Naive thymus-derived CD4-positive, alpha-beta T cell (primary cell): ENCODE measurements at regions not wholly inside any gene's neighbourhood (a gene's known extent, or its start where the extent isn't known, plus 50 kb on each side); places are given as distances from the start of the nearest gene placed in this dataset.

Source experiments
- ATAC-seq: fragments of 150-1000 bp; cut with Tn5 transposase; 2 replicates; pipeline ENCODE4 v1.10.0; 2021; ENCODE audit warnings: mild to moderate bottlenecking, moderate library complexity
- CTCF ChIA-PET: fragments of 350-600 bp; sonication (Branson Sonifier 250); formaldehyde crosslinking; loops from one replicate; lab custom pipeline; 2021; ENCODE audit warnings: antibody characterized with exemption; lab: Charles Lee
- POLR2A ChIA-PET: fragments of 350-600 bp; sonication (Branson Sonifier 250); formaldehyde crosslinking; loops from one replicate; lab custom pipeline; 2021; ENCODE audit warnings: antibody characterized with exemption, inconsistent platforms; lab: Charles Lee
- DNase-seq, 9 donors: peaks; one replicate each; pipeline versions ENCODE4 v3.0.0 to v3.0.0-alpha.2; 2020 to 2022; ENCODE audit warnings: mixed read lengths in 1 of 9
- H3K27ac ChIP-seq: one replicate; pipeline ENCODE4 v1.7.0; 2013; ENCODE audit warnings: mild to moderate bottlenecking, low read depth, low read length, moderate library complexity
- H3K27me3 ChIP-seq, 2 donors: one replicate each; pipeline ENCODE4 v1.7.0; 2013; ENCODE audit warnings: low read length in 2 of 2, mild to moderate bottlenecking in 2 of 2, moderate library complexity in 2 of 2; ENCODE audit not compliant: control insufficient read depth in 2 of 2, insufficient read depth in 2 of 2
- H3K36me3 ChIP-seq, 3 experiments: 1 replicate in 2 of 3; 2 replicates in 1 of 3; pipeline ENCODE4 v1.7.0; 2013; ENCODE audit warnings: low read length in 3 of 3, mild to moderate bottlenecking in 3 of 3, moderate library complexity in 1 of 3; ENCODE audit not compliant: insufficient read depth in 3 of 3, control insufficient read depth in 2 of 3
- H3K4me1 ChIP-seq, 2 donors: one replicate each; pipeline ENCODE4 v1.7.0; 2013; ENCODE audit warnings: low read length in 2 of 2, mild to moderate bottlenecking in 2 of 2, moderate library complexity in 1 of 2; ENCODE audit not compliant: control insufficient read depth in 2 of 2, insufficient read depth in 2 of 2
- H3K4me3 ChIP-seq: 2 replicates; pipeline ENCODE4 v1.7.0; 2013; ENCODE audit warnings: mild to moderate bottlenecking, low read length
- H3K9me3 ChIP-seq, 3 experiments: 1 replicate in 2 of 3; 2 replicates in 1 of 3; pipeline ENCODE4 v1.7.0; 2013; ENCODE audit warnings: low read length in 3 of 3; ENCODE audit not compliant: control insufficient read depth in 2 of 3
- H3K27ac Mint-ChIP-seq, 9 donors: one replicate each; pipeline ENCODE4 v1.8.0; 2020 to 2022; ENCODE audit warnings: mixed read lengths in 9 of 9, mild to moderate bottlenecking in 8 of 9, moderate library complexity in 5 of 9, inconsistent platforms in 2 of 9
- H3K27me3 Mint-ChIP-seq, 5 donors: one replicate each; pipeline ENCODE4 v1.8.0; 2021 to 2022; ENCODE audit warnings: mixed read lengths in 5 of 5, mild to moderate bottlenecking in 1 of 5
- H3K36me3 Mint-ChIP-seq, 5 donors: one replicate each; pipeline ENCODE4 v1.8.0; 2020 to 2022; ENCODE audit warnings: mixed read lengths in 5 of 5, mild to moderate bottlenecking in 3 of 5, inconsistent platforms in 1 of 5
- H3K4me1 Mint-ChIP-seq, 7 donors: one replicate each; pipeline ENCODE4 v1.8.0; 2020 to 2022; ENCODE audit warnings: mixed read lengths in 7 of 7, mild to moderate bottlenecking in 3 of 7, inconsistent platforms in 1 of 7
- H3K4me3 Mint-ChIP-seq, 10 donors: one replicate each; pipeline ENCODE4 v1.8.0; 2020 to 2022; ENCODE audit warnings: mild to moderate bottlenecking in 10 of 10, mixed read lengths in 10 of 10, moderate library complexity in 6 of 10, inconsistent platforms in 2 of 10
- H3K9me3 Mint-ChIP-seq, 11 donors: one replicate each; pipeline ENCODE4 v1.8.0; 2020 to 2022; ENCODE audit warnings: mixed read lengths in 11 of 11, mild to moderate bottlenecking in 4 of 11, inconsistent platforms in 1 of 11, moderate library complexity in 1 of 11
- intact Hi-C, 2 donors: fragments of 100-400 bp; cut with micrococcal nuclease; formaldehyde crosslinking; loops; one replicate each; pipeline ENCODE4 v1.15.1; 2023

- no peak for DNase-seq
- peaks cover 0 to 22% (median 17%) of the 10 kb centered on the region in 5 donors for H3K27me3 Mint-ChIP-seq
- H3K4me3 ChIP-seq = no peak overlapping the region
- H3K4me3 Mint-ChIP-seq = no peak overlapping the region
- no peaks in the 10 kb centered on the region for H3K36me3 ChIP-seq
- peaks cover 0 to 23% (median 0%) of the 10 kb centered on the region in 7 donors for H3K4me1 Mint-ChIP-seq
- ChIA-PET CTCF (no interaction called here), POLR2A (no interaction called here)
- intact Hi-C loops = no loop called here
- no peaks in the 10 kb centered on the region for H3K9me3 ChIP-seq
- H3K9me3 Mint-ChIP-seq = peaks cover 0 to 5% (median 0%) of the 10 kb centered on the region in 11 donors
- no peaks in the 10 kb centered on the region for H3K4me1 ChIP-seq
- no peak for ATAC-seq
- H3K27me3 ChIP-seq = no peaks in the 10 kb centered on the region
- H3K27ac ChIP-seq = no peak overlapping the region
- no peak overlapping the region for H3K27ac Mint-ChIP-seq
- peaks cover 0 to 9% (median 0%) of the 10 kb centered on the region in 5 donors for H3K36me3 Mint-ChIP-seq
These were observed 414.8 kb upstream of the C16orf82 start for GRCh38 chr16:26651884-26652283.

GRCh38 chr16:26658486-26658885 lies 408.2 kb upstream of the C16orf82 start:
- peaks cover 0 to 2% (median 0%) of the 10 kb centered on the region in 7 donors for H3K4me1 Mint-ChIP-seq
- Histone ChIP-seq H3K27ac (no peak overlapping the region), H3K36me3 (no peaks in the 10 kb centered on the region), H3K4me1 (no peaks in the 10 kb centered on the region), H3K9me3 (no peaks in the 10 kb centered on the region), H3K27me3 (no peaks in the 10 kb centered on the region), H3K4me3 (no peak overlapping the region)
- no peak overlapping the region for H3K27ac Mint-ChIP-seq
- ATAC-seq (no peak), DNase-seq (no peak)
- no peaks in the 10 kb centered on the region for H3K36me3 Mint-ChIP-seq
- H3K27me3 Mint-ChIP-seq = peaks cover 5 to 35% (median 27%) of the 10 kb centered on the region in 5 donors
- intact Hi-C loops = no loop called here
- no peak overlapping the region for H3K4me3 Mint-ChIP-seq
- POLR2A ChIA-PET = no interaction called here
- peaks cover 0 to 7% (median 0%) of the 10 kb centered on the region in 11 donors for H3K9me3 Mint-ChIP-seq
- CTCF ChIA-PET = no interaction called here

- Mint-ChIP-seq H3K9me3 (peaks cover 0 to 7% (median 0%) of the 10 kb centered on the region in 11 donors), H3K27ac (no peak overlapping the region), H3K27me3 (peaks cover 9 to 35% (median 28%) of the 10 kb centered on the region in 5 donors), H3K36me3 (no peaks in the 10 kb centered on the region), H3K4me3 (no peak overlapping the region), H3K4me1 (peaks cover 0 to 5% (median 0%) of the 10 kb centered on the region in 7 donors)
- intact Hi-C loops = no loop called here
- Histone ChIP-seq H3K4me1 (no peaks in the 10 kb centered on the region), H3K9me3 (no peaks in the 10 kb centered on the region), H3K27me3 (no peaks in the 10 kb centered on the region), H3K36me3 (no peaks in the 10 kb centered on the region), H3K27ac (no peak overlapping the region), H3K4me3 (no peak overlapping the region)
- ATAC-seq = no peak
- no peak for DNase-seq
- CTCF ChIA-PET = no interaction called here
- POLR2A ChIA-PET = no interaction called here
These were observed 407.8 kb upstream of the C16orf82 start for GRCh38 chr16:26658915-26659314.

- ATAC-seq (no peak), DNase-seq (no peak)
- H3K27ac ChIP-seq = no peak overlapping the region
- H3K27me3 ChIP-seq = no peaks in the 10 kb centered on the region
- peaks cover 0 to 19% (median 0%) of the 10 kb centered on the region in 7 donors for H3K4me1 Mint-ChIP-seq
- no peaks in the 10 kb centered on the region for H3K36me3 ChIP-seq
- peaks cover 0 to 2% (median 0%) of the 10 kb centered on the region in 11 donors for H3K9me3 Mint-ChIP-seq
- ChIA-PET POLR2A (no interaction called here), CTCF (interaction anchor here (0.6 kb wide), 1 partner anchor 128 kb away, joined by 3 read pairs; no protein-coding TSS in a partner anchor)
- H3K4me1 ChIP-seq = peaks cover 0 to 4% of the 10 kb centered on the region in 2 donors
- no peaks in the 10 kb centered on the region for H3K36me3 Mint-ChIP-seq
- H3K9me3 ChIP-seq = no peaks in the 10 kb centered on the region
- H3K27me3 Mint-ChIP-seq = peaks cover 9 to 20% (median 13%) of the 10 kb centered on the region in 5 donors
- no peak overlapping the region for H3K27ac Mint-ChIP-seq
- H3K4me3 ChIP-seq = no peak overlapping the region
- no peak overlapping the region for H3K4me3 Mint-ChIP-seq
- intact Hi-C loops = no loop called here
These were observed 402.6 kb upstream of the C16orf82 start for GRCh38 chr16:26664086-26664485.

DNA sequence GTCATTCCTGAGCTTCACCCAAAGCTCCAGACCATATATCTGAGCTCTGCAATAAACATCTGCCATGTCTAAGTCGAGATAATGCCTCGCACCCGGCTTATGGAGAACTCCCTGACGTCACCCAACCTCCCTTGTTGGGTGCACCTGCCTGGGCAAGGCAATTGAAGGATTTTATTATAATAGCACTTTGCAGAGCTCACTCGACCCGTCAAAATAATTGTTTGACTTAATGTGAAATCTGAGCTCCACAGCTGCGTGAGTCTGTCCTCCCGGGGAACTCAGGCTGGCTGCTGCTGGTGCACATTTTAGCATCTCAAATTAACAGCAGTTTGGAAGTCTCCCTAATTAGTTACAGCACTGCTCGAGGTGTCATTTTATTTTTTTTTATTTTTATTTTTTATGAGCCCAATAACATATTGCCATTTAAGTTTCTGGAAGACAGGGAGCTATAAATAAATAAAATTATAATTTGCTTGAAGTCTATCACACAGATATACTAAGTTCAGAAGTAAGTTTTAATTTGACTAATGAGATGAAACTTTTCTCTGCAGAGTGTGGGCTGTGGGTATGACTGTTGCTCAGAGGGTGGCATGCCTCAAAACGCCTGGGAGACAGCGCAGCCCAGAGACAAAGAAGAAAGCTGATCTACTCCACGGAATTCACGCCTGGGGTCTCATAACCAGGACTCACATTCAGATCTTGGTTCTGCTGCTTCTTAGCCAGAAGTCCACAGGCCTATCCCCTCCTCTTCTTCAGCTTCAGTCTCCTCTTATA lies 401.4 kb upstream of the C16orf82 start:
- no peak for ATAC-seq
- POLR2A ChIA-PET = interaction anchor here (0.6 kb wide), 1 partner anchor 284 kb away, joined by 3 read pairs; no protein-coding TSS in a partner anchor
- peaks cover 0 to 25% (median 0%) of the 10 kb centered on the region in 7 donors for H3K4me1 Mint-ChIP-seq
- peaks cover 0 to 4% of the 10 kb centered on the region in 2 donors for H3K4me1 ChIP-seq
- CTCF ChIA-PET = no interaction called here
- no peak overlapping the region for H3K27ac Mint-ChIP-seq
- no peaks in the 10 kb centered on the region for H3K27me3 ChIP-seq
- intact Hi-C loops = no loop called here
- no peak for DNase-seq
- no peak overlapping the region for H3K4me3 Mint-ChIP-seq
- H3K4me3 ChIP-seq = no peak overlapping the region
- H3K36me3 Mint-ChIP-seq = no peaks in the 10 kb centered on the region
- peaks cover 9 to 20% (median 14%) of the 10 kb centered on the region in 5 donors for H3K27me3 Mint-ChIP-seq
- peaks cover 0 to 7% (median 0%) of the 10 kb centered on the region in 11 donors for H3K9me3 Mint-ChIP-seq
- no peak overlapping the region for H3K27ac ChIP-seq
- H3K9me3 ChIP-seq = no peaks in the 10 kb centered on the region
- H3K36me3 ChIP-seq = no peaks in the 10 kb centered on the region

- H3K4me1 Mint-ChIP-seq = peaks cover 0 to 25% (median 0%) of the 10 kb centered on the region in 7 donors
- Histone ChIP-seq H3K36me3 (no peaks in the 10 kb centered on the region), H3K9me3 (no peaks in the 10 kb centered on the region), H3K27me3 (no peaks in the 10 kb centered on the region), H3K4me1 (peaks cover 0 to 4% of the 10 kb centered on the region in 2 donors), H3K27ac (no peak overlapping the region), H3K4me3 (no peak overlapping the region)
- H3K36me3 Mint-ChIP-seq = no peaks in the 10 kb centered on the region
- no peak for ATAC-seq
- peaks cover 0 to 9% (median 0%) of the 10 kb centered on the region in 11 donors for H3K9me3 Mint-ChIP-seq
- ChIA-PET CTCF (no interaction called here), POLR2A (no interaction called here)
- no peak overlapping the region for H3K4me3 Mint-ChIP-seq
- peak overlapping the region in 1 of 9 donors; percentile 16 for H3K27ac Mint-ChIP-seq
- DNase-seq = no peak
- H3K27me3 Mint-ChIP-seq = peaks cover 8 to 20% (median 14%) of the 10 kb centered on the region in 5 donors
- intact Hi-C loops = no loop called here
These were observed 400.2 kb upstream of the C16orf82 start for GRCh38 chr16:26666486-26666885.
